Middle frontal gyrus (tissue), 1 donor: ENCODE measurements at regions not wholly inside any gene's neighbourhood (a gene's known extent, or its start where the extent isn't known, plus 50 kb on each side); places are given as distances from the start of the nearest gene placed in this dataset.

Experiments
- DNase-seq: peaks from one replicate; pipeline ENCODE4 v3.0.0-alpha.2; 2015; ENCODE audit warnings: low spot score; ENCODE audit errors: extremely low spot score

DNA sequence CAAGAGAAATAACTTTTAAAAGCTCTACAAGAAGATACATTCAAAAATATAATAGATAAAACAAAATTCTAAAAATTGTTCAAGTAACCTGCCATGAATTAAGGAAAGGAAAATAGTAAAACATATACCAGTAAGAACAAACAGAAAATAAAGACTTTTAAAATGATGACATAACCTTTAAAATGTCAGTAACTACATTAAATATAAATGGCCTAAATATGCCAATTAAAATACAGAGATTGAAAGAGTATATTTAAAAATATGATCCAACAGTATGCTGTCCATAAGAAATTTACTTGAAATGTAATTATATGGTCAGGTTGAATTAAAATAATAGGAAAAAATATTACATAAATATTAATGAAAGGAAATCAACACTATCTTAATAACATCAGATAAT is 911.7 kb upstream of the POU3F3 start:
- no peak for DNase-seq

DNA sequence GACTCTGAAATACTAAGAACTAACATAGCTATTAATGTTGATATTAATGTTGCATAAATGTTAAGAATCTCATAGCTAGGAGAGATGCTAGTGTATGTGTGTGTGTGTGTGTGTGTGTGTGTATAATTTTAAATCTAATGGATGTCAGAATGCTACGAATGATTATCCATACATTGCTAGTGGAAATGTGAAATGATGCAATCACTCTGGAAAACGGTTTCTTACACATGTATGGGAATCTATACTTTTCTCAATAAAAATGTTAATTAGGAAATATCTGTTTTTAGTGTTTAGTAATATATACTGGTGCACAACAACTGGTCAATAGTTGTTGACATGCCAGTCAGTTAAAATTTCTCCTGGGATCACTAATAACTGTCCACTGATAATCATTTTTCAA is 908.8 kb upstream of the POU3F3 start:
- no peak for DNase-seq

DNA sequence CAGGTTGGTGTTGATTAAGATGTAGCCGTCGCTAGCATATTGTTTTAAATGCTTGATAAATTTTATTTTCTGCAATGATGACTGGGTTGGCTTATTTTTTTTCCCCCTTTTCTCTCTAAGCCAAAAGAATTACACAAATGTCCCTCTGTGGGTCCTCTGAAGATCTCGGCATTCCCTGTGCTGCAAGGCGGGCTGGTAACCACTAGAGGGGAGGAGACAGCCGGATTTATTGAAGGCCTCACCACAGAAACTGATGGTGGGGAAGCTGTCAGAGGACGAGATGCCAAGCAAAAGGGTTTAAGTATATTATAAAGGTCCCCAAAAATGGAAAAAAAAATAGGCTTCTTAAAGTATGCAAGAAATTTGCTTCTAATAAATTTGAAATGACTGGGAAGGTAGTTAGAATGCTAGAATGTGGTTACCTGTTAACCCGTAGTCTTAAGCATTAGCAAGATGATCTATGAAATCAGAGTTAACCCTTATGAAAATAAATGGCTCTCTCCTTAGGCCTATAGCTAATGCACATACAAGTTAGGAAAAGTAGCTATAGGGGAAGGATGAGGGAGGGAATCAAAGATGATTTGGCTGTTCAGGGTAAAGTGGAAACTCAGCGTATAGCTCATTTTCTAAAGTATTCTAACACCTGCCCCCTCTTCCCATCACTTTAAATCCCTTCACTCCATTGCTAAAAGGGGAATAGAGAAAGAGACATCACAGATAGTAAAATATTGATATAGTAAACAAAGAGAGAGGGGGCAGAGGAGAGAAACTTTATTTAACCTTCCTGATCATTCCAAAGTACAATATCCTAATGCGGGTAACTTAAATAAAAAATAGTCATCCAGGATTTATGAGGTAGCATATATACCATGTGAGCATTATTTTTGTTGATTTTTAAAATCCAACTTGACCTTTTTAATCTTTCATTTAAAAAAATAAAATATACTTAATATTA is 894.5 kb upstream of the POU3F3 start:
- peak; percentile 24 for DNase-seq

DNA sequence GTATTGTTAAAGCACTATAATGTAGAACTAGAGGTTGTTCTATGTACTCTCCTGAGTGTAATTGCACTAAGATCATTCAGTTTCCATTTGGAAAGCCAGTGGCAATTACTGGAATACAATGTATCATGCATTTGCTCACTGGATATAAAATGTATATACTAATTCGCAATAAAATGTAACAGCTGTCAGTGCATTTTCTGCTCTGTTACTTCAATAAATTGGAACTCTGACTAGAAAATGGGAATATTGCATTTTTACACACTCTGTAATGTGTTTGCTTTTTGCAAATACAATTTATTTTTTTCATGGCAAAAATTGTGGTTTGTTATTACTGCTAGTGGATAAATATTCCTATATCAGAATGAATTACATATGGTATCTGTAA is 893.8 kb upstream of the POU3F3 start:
- DNase-seq = no peak

DNA sequence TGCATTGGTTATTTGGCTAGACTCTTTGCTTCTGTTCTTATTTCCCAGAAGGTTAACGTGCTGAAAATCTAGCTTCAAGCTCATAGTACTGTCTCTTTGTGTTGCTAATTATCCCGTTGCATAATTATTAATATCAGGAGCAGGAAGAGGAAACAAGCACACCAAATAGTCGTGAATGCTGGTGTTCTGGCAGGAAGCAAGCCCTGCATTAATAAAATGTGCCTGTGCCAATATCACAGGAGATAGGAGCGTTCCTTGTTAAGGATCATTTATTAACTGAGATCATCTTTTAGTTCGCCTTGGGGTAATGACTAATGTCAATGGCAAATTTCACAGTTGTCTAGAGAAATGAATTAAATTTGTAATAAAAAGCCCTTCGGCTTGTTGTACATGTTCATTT is 893.0 kb upstream of the POU3F3 start:
- DNase-seq = no peak

DNA sequence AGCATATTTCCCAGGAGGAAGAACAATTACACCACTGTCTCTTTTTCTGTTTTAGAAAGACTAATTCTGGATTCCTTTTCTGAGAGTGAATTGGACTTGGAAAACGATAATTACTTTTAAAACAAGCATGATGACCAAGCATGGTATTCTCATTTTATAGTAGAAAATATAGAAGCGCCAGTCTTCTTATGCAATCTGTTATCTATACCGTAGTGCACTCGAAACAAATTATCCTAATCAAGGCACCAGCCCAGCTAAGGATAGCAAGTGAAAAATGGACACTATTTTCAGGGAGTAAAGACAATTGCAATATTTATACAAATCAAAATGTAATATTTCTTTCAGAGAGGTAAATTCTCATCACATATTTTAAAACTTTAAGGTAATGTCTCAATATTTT is 892.1 kb upstream of the POU3F3 start:
- DNase-seq = no peak

DNA sequence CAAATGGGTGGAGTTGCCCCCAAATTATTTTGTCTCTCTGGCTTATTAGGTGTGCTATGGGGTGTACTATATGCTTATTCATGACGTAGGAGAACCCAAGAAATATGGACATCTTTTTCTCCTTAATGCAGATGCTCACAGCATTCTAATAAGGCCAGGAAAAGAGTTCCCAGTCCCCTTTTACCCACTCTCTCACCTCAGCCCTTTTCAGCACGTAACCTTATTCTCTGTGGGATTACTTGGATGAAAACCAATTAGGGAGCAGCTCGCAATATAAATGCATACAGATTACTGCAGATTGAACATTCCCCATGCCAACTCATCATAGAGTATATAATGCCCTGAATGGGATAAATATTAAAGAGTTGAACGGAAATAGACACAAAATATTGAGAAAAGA is 891.2 kb upstream of the POU3F3 start:
- DNase-seq = no peak

DNA sequence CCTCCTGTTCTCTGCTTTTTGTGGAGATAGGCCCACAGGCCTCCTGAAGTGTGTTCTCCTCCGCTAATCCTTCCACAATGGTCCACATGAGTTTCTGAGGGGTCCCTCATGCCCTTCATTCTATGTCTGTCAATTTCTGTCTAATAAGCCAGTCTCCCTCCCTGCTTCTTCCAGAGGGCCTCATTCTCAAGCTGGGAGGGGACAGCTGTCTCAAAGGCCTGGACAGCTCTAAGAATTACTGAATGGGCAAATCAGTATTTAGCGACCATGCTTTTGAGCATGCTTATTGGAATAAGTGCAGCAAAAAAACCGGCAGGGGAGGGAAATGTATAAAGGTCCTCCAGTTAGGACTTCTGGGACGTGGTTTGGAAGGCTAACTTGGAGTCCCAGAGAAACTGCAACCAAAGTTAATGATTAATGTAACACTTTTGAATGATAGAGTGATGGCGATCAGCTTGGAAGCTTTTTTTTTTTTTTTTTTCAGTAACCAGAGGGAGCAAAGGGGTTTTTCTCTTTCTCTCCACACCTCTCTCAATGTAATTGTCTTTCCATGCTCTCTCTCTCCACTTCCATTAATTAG is 890.7 kb upstream of the POU3F3 start:
- DNase-seq = no peak

DNA sequence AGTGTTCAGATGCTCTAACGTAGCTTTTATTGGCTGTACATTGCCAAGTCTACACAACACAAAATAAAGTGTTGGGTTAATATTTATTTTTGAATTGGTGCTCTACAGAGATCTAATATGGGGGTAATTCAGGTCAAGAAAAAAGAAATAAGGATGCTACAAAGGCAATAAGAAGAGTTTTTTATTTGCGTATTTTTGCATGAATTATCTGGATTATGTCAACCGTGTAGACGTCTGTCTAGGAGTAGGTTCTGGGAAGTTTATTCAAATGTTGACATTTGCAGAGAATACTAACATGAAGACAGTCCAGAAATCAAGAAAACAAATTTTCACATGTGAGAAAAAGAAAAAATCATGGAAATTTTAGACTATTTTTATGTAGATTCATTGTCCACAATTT is 876.7 kb upstream of the POU3F3 start:
- no peak for DNase-seq

DNA sequence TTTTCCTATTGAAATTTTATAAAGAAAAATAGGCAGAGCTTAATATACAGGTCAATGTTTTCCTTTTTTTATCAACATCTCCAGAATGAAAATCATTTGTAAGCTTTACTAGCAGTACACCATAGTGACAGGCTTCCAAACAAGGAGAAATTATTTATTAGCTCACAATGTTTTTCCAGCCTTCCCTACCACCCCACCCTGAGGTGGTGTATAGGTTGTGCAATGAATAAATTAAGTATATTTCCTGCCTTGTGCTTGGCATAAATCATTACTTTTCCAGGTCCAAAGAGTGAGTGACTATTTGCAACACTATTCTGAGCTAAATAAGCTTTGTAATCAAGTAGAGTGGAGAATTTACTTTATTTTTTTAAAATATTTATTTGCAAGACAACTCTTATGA is 876.2 kb upstream of the POU3F3 start:
- DNase-seq = no peak

DNA sequence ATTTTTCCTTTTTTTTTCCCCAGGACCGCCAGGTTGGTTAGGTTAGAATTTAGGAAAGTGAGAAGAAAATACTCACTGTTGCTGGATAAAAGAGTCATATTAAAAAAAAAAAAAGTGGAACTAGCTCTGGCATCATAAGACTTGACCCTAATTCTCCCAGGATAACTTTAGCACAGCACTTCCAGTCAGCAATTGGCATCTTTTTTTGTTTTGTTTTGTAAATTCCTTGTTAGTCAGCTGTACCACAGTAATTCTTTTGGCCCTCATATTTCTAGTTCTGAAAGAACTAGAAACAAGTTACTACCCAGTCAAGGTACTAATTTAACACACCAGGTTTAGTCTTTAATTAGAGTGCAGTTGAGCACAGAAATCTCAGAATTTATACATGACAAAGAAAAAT is 873.5 kb upstream of the POU3F3 start:
- DNase-seq = no peak

DNA sequence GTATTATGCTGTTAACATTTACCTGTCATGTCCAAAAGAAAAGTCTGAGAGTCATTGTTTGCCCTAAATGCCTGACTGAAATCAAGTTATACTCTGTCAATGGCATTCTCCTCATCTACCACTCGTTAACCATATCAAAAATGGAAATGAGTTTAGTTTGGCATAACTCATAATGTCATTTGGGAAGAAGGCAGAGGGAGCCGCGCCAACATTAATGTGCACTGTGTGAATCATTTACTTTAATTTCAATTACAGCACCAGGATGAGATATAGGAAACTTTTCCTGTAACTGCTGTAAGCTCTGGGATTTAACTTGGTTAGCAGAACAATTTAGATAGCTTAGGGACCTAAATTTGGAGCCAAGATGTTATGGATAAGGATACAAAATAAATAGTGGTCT is 871.2 kb upstream of the POU3F3 start:
- no peak for DNase-seq

DNA sequence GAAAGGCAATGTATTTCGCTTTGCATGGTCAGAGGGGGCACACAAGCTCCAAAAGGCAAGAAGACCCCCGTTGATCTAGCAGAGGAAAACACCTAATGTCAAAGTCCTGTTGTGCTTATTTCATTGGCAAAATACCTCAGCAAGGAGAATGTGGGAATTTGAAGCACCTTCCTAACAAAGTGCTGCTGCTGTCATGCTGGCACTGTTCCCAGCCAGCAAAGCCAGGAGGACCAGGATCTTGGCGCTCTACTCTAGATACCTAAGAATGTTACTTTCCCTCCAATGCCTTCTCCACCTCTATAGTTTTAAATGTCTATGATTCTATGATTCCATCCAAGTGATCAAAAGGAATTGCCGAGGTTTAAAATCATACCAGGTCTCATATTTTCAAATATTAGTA is 867.9 kb upstream of the POU3F3 start:
- DNase-seq = no peak

DNA sequence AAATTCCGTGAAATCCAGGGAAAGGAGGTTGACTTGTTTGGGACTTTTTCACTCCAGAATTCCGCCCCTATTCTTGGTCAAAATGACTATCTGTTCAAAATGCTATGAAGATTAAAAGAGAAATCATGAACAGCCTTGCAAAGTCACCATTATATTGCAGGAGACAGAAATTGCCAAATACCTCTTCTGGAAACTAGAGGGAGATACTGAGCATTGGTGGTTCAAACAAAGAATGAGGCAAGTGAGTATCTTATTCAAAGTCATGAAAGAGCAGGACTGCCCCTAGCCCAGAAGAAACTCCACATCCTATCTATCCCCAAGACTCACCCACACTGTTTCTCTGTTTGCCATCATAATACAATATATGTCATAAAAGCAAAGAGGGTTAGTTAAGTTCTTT is 862.3 kb upstream of the POU3F3 start:
- DNase-seq = no peak

DNA sequence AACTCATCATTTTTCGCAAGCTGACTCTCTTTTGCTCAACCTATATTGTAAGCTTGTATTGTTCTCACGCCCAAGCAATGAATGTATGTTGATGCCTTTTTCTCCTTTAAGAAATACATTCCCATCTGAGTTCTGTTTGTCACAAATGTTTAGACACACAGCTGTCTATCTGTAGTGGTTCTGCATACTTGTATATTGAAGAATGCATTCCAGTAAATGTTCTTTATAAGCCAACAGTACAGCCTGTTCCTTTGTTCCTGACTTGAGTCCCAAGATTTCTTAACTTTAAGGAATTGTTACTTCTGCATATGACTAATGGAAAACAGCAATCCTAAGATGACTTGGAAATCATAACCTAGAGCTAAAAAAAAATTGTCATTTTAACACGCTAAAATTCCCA is 849.1 kb upstream of the POU3F3 start:
- DNase-seq = no peak

DNA sequence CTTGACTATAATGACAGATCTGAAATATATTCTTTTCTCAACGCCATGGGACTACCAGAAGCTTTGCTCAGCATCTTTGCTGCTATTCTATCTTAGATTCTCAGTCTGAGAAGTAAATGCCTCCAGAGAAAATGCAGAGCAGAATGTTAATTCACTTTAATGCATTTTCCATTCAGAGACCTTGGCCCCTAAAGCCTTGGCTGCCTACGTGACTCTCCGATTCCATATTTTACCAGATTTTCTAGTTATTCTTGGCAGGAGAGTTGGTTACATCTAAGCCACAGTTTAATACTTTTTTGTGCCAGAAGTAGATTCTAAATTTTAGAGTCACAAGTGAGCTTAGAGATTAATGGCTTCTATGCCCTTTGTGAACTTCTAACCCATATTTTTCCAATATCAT is 837.1 kb upstream of the POU3F3 start:
- no peak for DNase-seq

DNA sequence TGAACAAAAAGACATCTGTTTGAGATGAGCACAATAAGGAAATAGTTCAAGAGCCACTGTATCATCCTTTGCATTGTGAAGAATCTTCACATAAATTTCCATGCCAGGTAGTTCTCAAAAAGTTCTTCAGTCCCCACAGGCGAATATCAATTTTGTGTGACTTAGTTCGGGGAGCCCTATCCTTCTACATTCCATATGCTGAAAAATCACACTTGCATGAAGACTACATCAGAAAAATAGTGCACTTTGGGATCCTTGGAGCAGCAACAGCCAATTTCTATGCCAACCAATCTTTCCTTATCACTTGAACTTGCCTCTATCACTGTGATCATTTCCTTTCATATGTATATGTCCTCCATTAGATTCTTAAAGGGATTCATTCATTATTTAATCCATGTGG is 830.6 kb upstream of the POU3F3 start:
- no peak for DNase-seq

DNA sequence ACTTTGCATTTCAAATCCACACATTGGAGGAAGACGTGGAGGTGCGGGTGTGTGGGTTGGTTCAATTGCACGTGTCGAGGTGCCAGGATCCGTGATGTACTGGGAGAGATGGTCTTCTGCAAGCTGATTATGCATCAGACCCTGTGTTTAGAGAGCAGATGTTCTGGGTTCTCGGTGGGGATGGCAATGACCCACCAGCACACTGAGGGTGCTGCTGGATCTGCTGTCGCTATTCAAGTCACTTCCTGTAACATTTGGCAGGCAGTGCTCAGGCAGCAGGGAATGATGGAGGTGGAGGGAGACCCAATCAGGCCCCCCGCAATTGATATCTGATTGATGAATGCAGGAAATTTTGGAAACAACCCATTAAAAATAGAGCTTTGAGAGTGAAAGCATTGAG is 830.1 kb upstream of the POU3F3 start:
- DNase-seq = no peak

DNA sequence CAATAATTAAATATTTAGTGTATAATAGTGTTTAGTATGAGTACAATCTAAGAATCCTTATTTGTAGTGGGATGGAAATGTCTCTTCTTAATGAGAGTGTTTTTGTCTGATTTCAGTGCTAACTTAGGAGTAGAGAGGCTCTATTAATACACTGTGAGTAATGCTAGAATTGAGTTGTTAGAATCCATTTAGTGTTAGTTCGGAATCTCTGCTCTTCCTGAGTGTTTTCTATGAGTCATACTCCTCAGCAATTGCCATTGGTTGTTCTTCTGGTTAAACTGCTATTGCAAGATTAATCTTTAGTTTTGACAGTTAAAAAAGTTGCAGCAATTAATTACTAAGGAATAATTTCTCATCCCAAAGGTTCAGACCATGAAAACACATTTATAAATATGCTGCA is 828.6 kb upstream of the POU3F3 start:
- no peak for DNase-seq

DNA sequence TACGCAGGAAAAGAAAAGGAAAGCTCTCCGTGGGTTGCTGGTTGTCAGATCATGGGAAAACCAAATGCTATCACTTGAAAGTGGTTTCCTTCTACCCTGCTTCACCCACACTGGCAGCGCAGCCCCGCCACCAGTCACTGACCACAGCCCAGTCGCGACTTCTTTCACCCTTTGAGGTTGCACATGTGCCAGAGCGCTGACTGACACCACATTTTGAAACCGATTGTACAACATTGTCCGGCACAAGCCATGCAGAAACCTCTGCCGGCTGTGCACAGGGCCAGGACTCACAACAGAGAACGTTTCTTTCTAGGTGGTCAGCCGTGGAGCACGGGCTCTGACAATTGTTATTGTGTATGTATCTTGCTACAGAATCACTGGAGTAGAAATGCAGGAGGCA is 827.2 kb upstream of the POU3F3 start:
- no peak for DNase-seq

DNA sequence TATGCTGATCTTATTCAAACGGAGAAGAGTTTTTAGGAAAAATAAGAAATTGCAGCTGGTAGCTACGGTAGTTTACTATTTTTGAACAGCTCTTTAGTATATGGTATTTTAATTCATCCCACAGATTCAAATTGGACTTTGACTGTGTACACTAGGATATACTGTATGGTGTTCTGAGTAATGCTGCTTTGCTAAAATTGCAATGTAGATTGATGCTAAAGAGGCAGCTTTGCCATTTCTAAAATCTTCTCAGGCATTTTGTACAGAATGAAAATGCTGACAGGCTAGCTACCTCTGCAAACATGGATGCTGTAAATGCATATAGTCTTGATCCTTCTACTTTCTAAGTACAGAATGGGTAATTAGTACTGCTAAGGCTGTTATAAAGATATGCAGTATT is 826.6 kb upstream of the POU3F3 start:
- DNase-seq = no peak

DNA sequence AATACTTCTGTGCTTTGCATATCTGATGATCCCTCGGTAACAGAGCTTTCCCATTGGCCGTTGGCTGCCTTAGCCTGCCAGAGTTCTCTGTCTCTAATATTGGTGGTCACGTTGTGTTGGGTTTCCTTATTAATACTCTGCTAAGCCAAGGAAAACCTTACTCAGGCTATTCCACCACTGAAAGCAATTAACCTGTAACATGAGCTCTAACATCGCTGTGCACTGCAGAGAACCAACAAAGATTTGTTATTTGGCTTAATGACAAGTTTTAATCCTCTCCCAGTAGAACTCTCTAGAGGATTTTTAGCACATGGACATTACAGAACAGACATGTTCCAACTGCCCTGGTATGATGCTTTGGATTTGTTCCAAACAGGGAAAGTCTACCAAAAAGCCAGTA is 825.9 kb upstream of the POU3F3 start:
- no peak for DNase-seq

DNA sequence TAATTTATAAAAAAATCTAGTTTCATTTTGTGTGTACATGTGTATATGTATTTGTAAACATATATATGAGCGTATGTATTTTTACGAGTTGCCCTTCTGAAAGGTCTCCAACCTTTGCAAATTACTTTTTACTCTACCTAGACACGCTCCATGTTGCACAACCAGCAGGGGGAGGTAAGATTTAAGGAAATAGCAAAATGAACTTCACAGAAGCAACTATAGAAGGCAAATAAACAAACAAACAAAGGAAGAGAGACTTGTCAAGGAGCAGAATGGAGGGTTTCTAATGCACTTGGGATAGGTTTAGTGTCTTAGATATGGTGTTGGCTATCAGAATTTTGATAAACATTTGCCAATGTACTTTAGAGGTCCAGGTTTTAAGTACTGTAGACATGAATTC is 820.5 kb upstream of the POU3F3 start:
- no peak for DNase-seq
